Posterior cingulate gyrus (tissue), 11 donors: ENCODE measurements at regions not wholly inside any gene's neighbourhood (a gene's known extent, or its start where the extent isn't known, plus 50 kb on each side); places are given as distances from the start of the nearest gene placed in this dataset.

Experiments
- DNase-seq, 10 donors: peaks; one replicate each; pipeline versions ENCODE4 v3.0.0 to v3.0.0-alpha.2; 2020 to 2021; ENCODE audit warnings: mixed read lengths in 3 of 10
- intact Hi-C: fragments of 100-400 bp; cut with DNase I; formaldehyde crosslinking; loops from one replicate; pipeline ENCODE4 v1.15.1; 2023

DNA sequence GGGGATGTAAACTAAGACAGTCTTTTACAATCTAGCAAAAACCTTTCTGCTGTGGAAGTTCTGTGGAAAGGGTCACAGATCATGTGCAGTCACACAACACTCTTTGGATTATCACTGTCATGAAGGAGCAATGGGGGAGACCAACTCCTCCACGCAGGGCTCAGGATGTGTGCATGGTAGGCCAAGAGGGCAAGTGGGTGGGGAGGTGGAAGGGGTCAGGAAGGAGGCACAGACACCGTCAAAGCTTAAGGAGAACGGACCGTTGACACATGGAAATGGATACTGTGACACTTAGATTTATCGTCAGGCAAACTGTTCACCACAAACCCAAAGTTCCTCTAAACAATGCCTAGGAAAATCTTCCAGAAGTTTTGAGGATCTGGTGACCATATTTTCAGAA is 215.8 kb downstream of the PAX1 start:
- DNase-seq = no peak
- intact Hi-C loops = no loop called here

DNA sequence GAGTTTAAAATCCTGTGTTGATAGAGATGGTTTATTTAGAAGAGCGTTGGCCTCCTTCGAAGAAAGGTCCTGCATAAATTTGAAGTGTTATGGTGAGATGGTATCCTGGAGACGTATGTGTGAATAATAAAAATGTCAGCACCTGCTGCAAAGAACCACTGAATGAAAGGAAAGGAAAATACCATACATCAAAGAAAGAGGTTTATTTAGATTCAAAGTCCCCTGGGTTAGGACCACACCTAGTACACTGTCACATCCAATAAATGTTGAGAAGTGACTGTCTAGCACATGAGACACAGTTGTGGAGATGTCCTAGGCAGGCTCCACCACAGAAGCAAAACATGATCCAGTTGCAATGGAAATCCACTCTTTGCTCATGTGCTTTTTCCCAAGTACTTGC is 214.7 kb downstream of the PAX1 start:
- no peak for DNase-seq
- intact Hi-C loops = no loop called here

DNA sequence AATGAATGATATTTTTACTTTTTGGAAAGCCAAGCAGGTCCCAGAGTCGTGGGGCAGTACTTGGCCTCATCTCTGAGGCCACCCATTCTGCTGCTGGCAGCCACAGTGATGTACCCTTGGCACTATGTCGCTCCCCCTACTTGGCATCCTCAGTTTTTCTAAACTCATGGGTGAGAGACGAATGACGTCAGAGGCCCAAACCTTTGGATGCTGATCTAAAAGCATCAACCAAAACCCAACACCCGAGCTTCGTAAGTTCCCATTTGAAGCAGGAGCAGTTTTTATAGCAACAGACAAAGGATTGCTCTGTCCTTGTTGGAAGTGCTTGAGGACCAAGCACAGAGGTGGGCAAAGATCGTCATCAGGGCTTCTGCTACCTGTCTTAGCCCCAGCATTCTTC is 212.9 kb downstream of the PAX1 start:
- no peak for DNase-seq
- intact Hi-C loops = no loop called here

DNA sequence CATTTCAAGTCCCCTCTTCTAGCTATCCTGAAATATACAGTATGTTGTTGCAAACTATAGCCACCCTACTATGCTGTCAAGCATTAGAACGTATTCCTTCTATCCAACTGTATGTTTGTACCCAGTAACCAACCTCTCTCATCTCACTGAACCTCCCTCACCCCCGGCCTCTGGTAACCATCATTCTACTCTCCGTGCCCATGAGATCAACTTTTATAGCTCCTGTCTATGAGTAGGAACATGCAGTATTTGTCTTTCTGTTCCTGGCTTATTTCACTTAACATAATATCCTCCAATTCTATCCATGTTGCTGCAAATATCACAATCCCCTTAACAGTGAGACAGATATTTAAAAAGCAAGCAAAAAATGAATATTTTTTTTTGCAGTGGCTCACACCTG is 196.9 kb downstream of the PAX1 start:
- intact Hi-C loops = no loop called here
- no peak for DNase-seq

DNA sequence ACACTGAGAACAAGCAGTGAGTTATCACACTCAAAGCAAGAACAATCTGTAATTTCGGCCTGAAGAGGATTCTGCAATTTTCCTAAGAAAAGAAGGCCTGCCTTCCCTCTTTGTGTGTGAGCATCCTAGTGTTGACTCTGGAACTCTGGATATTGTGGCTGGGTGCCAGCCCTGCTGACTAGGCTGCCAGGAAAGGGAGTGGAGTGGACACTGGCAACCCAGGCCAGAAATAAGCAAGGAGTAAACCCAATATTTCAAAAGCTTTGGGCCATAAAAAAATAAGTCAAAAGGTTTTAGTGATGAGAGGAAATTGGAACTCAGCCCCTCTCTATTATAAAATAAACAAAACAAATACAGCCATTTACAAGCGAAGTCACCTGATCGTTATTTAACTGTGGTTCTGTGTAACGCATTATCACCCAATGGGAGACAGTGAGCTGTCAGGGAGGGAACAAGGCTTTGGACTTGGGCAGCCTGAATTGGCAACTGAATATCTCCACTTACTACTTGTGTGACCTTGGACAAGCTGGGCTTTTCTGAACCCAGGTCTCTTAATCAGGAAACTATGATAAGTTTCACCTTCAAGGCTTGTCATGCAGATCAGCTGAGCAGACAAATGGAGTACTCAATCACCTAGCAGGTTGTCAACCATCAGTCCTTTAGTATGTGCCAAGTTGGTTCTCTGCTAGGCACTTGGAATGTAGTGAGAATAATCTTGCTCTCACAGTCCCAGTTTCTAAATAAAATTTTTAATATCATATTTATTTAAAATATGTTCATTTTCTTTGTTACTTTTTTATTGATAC is 196.2 kb downstream of the PAX1 start:
- peak in 3 of 10 donors; percentile 21 to 42 (median 29) for DNase-seq
- intact Hi-C loops = no loop called here

DNA sequence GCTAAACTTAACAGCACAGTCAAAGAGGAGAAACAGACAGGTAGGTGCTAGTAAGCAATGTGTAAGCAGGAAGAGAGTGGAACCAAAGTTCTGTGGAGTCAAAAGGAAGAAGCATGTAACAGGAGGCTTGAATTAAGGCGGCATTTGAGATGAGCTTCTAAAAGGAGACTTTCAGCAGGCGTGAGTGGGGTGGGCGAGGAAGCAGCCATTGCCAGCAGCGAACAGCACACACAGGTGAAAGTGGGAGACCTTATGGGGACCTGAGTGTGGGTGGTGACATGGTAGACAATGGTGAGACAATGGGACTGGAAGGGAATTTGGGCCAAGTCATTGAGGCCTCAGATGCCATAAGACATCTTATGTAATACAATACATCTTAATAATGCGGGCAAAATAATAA is 195.0 kb downstream of the PAX1 start:
- intact Hi-C loops = no loop called here
- no peak for DNase-seq

DNA sequence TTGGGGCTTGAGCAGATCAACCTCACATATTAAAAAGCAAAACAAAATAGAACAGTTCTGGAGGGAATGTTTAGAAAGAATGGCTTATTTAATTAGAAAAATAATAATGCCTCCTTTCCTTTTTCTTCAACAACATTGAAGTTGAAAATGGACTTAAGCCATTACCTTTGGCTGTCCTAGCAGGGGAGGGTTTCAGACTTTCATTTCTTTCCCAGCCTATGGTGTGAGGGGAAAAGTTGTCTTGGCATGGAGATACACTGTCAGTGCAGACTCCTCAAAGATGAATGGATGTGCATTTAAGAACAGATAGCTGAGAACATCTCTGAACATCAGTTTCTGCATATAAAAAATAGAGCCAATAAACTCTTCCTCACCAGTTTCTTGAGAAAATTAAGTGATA is 169.5 kb downstream of the PAX1 start:
- intact Hi-C loops = no loop called here
- DNase-seq = no peak

DNA sequence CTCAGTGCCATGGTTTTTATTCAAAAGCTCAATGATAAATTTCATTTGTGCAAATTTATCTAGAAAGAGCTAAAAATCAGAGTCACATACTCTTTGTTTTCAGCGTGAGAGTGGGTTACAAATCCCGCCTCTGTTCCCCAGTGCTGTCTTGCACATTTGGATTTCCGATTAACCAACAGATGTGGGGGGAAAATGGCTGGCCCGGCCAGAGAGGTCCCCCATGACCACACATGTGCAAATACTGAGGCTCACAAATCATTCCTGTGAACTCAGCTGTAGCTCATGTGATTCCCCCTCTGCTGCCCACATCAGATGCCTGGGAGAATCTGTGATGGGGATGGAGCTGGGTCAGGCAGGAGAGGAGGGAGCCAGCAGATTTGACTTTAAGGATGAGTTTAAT is 168.7 kb downstream of the PAX1 start:
- intact Hi-C loops = no loop called here
- DNase-seq = no peak

DNA sequence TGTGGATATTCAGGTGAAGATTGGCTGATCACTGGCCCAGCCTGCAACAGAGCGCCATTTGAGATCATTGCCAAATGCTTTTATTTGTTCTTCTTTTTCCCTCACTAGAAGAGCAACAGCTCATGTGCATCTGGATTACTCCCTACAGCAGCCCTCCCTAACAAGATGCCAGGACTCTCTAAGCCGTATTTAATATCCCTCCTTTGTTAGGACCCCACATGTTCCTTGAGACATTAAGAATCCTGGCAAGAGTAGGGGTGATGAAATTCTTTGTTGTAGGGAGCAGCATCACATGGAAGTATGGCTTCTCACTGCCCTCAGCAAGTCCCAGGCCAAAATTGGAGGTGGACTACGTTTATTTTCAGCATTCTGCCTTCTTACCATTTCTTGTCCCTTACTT is 167.8 kb downstream of the PAX1 start:
- intact Hi-C loops = no loop called here

DNA sequence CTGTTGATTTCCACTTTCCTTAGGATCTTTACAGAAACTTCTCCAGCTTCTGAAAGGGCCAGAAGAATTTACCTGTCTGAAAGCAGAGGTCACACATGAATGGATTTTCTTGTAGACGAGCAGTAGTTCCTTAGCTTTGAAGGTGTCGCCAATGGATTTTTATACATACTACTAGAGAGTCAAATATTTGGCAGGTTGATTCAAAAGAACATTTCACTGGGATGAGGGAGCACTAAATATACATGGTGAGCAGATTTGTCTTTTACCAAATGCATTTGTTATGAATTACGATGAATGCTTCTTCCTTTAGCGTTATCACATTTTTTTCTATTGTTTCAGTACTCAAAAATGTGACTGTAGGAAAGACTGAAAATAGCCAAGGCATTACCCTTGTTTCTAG is 162.3 kb downstream of the PAX1 start:
- DNase-seq = no peak
- intact Hi-C loops = no loop called here

More for the DNA sequence above, 167.8 kb downstream of the PAX1 start:
- no peak for DNase-seq

DNA sequence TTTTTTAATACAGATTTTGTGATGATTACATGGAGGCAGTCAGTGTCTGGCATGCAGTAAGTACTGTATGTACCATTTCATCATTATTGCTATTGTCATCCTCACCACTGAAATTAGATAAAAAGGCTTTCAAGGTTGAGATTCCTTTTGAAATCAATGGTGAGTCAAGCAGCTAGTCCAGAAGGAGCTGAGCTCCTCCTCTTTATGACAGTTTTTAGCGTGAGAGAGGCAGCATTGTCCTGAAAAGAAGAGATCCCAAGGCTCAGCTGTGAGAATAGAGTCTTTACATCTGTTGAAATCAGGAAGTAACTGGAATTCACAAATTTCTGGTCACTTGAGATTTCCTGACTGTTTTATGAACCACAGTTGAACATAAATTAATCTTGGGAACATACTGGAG is 161.9 kb downstream of the PAX1 start:
- DNase-seq = no peak
- intact Hi-C loops = no loop called here

DNA sequence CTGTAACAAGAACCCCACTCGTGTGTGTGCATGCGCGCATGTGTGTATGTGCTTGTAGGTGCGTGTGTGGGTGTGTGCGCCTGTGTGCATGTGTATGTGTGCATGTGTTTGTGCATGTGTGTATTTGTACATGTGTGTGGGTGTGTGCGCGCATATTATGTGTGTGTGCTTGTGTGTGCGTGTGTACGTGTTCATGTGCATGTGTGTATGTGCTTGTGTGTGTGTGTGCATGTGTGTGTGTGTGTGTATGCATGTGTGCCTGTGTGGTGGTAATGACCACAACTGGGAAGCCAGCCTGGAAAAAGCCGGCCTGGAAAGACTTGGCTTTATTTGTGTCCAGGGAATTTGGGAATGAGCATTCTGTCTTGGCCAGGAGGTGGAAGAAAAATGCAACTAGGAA is 157.5 kb downstream of the PAX1 start:
- intact Hi-C loops = no loop called here
- DNase-seq = no peak

DNA sequence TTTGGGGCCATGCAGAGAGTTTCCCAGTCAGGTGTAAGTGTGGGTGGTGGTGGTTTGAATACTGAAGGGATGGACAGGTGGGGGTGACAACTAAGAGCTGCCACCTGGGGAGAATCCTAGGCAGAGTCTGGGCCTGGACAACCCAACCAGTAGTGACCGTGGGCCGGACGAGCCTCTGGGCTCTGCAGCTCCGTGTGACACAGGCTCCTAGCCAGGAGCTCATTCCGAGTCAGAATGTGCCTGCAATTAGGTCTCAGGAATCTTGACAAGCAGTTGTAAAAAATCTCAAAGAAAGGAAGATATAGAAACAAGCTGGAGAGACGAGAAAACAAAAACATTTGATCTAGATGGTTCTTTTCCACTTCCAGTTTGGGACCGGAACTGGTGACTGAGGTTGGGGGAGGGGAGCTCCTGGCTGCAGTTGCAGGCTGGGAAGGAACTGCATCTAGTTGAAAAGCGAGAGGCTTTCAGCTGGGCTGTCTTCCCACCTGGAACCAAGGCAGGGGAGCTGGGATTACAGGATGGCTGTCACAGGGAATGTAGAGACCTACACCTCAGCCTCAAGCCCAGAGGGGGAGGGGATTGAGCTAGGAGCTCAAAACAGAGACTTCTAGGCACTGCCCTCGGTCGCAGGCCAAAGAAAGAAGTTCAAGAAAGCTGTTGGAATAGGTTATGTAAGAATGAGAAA is 156.9 kb downstream of the PAX1 start:
- DNase-seq = peak in 1 of 10 donors; percentile 56
- intact Hi-C loops = no loop called here

DNA sequence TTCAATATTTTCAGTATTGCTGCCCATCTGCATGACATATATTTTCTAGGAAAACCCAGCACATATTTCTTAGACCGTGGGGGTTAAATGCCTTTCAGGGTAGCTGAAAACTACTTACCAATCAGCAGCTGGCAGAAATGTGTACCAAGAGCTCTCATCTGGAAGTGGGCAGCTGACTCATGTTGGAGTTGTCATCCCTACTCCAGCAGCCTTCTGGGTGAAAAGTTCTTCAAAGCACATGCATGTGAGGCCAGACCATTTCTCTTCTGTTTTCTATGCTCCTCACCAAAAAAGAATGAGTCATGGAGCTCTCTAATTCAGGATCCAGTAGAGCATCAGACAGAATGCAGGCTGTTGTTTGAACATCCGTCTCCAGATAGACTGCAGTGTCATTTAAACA is 135.5 kb downstream of the PAX1 start:
- DNase-seq = no peak
- intact Hi-C loops = no loop called here

DNA sequence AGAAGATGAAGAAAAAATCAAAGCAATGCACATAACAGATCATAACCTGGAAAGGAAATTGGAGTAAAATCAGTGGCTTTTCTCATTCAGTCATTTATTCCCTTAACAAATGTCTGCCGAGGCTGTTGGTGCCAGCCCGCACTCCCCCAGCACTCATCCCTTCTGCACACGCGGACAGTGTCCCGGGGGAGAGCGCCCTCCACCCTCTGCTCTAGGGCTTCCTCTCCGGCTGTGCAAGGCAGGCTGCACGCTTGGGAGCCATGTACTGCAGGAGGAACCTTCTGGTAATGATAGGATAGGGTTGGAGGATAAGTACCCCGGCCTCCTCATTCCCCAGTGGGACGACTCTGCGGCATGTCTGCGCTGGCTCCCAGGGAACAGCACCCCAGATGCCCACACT is 134.5 kb downstream of the PAX1 start:
- intact Hi-C loops = no loop called here
- DNase-seq = no peak

DNA sequence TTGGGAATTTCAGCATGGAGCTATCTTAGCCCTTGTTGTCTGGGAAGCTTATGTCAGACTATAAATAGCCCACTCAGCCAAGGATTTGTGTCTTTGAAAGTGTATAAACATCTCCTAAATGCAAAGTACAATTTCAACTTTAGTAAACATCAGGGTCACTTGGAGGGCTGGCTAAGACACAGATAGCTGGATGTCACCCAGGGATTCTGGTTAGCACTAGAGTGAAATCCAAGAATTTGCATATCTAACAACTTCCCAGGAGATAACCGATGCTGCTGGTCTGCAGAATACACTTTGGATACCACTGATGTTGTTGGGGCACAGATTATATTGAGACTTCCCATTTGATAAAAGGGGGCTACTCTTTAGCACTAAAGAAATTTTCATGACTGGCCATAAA is 130.9 kb downstream of the PAX1 start:
- intact Hi-C loops = no loop called here

DNA sequence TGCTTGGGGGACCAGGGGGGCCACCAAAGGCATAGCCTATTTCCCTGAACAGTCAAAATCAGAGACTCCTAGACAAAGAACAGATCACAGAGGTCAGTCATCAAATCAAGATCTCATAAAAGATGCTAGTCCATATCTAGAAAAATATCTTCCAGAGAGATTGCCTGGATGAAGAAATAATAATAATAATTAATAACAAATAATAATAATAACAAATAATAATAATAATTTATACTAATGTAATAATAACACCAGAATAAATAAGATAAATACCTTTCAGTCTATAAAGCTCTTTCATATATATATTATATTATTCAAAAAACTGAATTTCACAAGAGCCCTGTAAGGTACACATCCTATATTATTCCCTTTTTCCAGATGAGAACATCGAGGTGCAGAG is 129.6 kb downstream of the PAX1 start:
- no peak for DNase-seq
- intact Hi-C loops = no loop called here

More for the DNA sequence above, 130.9 kb downstream of the PAX1 start:
- DNase-seq = no peak

DNA sequence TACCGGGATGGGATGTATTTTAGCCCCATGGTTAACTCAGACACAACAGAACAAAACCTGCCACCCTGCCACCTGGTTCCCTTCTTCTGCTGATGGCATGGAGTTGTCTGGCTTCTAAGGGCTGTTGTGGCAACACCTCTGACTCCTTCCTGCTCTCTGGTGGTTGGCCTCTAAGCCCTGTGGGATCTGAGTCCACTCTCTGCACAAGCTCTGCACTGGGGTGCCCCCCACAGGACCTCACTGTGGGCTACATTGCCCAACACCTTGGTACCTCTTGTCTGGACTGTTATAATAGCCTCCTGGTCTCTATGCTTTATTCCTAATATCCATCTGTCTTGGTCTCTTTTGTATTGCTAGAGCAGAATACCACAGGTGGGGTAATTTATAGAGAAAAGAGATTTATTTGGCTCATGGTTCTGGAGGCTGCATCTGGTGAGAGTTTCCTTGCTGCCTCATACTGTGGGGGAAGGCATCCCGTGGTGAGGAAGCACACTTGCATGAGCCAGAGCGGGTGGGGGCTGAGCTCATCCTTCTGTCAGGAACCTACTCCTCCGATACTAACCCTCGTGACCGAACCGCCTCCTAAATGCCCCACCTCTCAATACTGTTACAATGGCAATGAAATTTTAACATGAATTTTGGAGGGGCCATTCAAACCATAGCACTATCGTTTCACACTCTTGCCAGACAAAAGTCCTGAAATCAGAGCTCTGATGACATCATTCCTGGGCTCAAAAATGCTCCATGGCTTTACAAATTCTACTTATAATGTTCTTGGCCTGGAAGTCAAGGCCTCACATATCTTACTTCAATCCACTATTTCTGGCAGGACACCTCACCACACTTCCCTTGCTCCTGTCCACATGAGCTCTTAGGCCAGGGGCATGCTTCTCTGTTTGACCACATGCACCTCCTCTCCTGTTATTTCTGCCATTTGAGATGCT is 127.2 kb downstream of the PAX1 start:
- intact Hi-C loops = no loop called here
- peak in 7 of 10 donors; percentile 17 to 88 (median 62) for DNase-seq

DNA sequence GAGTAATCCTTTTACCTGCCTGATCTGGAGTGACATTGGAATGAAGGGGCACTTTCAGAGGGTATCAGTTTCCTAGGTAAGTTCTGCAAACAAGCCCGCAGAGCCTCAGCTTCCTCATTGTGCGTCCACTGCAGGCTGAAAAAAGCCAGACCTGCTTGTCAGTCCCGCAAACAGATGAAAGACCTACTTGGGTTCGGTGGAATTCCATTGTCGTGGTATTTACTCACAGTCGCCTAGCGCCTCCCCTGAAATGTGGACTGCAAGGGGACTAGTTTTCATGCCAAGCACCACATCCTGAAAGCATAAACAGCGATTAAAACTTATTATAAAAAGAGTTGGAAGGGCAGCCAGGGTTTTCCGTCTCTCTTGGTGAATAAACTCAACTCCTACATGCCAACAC is 121.5 kb downstream of the PAX1 start:
- DNase-seq = no peak
- intact Hi-C loops = no loop called here

DNA sequence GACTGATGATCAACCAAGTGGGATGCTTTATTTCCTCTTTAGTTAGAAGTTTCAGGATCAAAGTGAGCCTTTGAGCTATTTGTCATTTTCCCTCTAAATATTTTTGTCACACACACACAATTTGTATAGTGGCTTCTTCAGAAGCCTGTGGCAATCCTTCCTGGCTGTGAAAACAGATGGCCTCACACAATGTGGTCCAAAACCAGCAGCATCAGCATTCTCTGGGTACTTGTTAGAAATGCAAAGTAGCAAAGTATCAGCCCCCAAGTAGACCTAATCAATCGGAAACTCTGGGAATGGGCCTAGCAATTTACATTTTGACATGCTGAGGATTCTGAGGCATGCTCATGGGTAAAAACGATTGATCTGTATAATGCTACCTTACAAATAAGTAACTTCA is 115.9 kb downstream of the PAX1 start:
- intact Hi-C loops = no loop called here
- DNase-seq = no peak

DNA sequence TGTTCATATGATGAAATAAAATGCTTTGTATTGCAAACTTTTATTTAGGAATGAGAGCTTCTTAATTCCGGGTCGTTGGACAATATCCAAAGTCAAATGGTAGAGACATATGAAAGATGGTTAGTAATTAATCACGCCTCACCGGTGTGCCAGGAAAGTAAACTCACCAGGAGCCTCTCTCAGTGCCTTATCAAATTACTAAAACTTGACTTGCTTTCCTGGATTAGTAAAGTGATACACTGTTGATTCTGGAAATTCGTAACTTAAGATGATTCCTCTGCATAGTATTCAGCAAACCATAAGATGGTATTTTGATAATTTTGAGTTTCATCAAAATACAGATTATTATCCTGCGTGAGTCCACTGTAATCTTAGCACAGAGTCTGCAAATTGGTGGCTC is 115.2 kb downstream of the PAX1 start:
- intact Hi-C loops = no loop called here
- no peak for DNase-seq
